Activated CD4-positive, alpha-beta T cell treated with anti-CD3 and anti-CD28 coated beads for 4 hours (primary cell): ENCODE measurements at regions not wholly inside any gene's neighbourhood (a gene's known extent, or its start where the extent isn't known, plus 50 kb on each side); places are given as distances from the start of the nearest gene placed in this dataset.

Source experiments
- DNase-seq, 2 donors: peaks; one replicate each; pipeline ENCODE4 v3.0.0-alpha.2; 2020

DNA sequence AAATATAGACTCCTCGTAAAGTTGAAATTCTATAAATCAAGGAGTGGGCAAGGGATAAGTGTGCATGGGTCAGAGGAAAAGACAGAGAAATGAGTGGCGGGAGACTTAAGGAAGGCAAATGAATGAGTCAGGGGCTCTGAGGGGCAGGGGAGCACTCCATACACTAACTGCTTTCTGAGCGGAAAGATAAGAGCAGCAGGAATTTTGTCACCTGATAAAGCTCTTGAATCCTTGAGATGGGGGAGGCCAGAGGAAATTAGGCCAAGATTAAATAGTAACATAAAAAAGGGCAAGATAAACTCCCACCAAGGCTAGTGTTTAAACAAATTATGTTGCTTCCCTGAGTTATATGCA is 191.0 kb upstream of the S1PR3 start:
- no peak for DNase-seq

DNA sequence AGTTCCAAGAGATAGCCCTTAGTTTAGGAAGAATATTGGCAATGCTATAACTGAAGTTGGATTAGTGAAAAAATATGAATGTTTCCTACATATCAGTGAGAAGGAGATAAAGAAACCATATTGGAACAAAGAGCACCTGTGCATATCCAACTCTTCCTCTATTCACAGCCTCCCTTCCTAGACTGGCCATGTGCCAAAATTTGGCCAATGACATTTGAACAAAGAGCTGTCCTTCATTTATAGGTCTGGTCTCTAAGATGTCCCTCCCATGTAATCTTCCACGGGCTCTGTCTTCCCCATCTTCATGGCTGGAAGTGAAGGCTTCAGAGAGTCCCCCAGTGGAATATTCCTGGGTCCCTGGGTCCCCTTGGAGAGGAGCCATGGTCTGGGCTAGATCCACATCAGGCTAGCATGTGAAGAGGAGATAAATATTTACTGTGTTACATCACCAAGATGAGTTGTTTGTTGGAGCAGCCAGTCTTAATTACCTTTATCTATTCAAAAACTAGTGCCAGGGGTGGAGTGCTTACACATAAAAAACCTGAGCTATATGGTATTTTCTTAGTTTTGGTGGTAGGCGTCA is 190.0 kb upstream of the S1PR3 start:
- no peak for DNase-seq

DNA sequence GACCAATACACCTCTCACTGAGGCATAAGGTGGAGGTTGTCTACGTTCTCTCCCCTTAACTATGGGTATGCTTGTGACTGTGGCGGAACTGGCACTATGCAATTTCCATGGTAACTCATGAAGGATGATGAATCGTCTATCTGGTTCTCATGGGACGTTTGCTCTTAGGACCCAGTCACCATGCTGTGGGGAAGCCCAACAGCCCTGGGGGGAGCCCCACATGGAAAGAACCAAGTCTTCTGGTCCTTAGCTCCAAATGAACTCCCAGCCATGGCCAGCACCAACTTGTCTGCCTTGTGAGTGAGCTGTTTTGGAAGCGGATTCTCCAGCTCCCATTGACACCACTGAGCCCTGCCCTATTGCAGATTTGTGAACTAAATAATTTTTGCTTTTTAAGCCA is 188.7 kb upstream of the S1PR3 start:
- no peak for DNase-seq

DNA sequence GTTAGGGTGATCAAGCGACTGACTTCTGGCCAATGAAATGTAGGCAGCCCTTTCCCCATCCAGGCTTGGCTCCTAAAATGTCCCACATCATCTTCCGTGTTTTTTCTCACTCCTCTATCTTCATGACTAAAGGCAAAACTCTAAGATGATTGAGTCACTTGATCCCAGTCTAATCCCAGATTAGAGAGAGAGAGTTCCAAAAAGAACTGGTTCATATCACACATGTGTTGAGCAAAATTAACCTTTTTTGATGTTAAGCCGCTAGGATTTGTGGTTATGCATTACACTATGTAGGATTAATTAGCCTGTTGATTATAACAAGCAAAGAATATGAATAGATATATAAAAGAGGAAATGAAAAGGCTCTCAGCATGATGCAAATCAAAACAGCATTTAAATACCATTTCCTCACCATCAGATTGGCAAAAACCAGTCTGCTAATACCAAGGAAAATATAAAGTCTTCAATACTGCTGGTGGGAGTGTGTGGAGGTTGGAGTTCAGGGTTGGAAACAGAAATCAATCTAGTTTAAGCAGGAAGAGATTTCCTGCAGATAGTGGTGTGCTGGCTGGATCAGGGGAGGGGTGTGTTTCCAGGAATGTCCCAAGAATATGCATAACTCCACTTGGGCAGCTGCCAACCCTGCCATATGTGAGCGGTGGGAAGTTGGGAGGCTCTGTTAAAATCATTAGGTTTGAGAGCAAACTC is 187.6 kb upstream of the S1PR3 start:
- no peak for DNase-seq

DNA sequence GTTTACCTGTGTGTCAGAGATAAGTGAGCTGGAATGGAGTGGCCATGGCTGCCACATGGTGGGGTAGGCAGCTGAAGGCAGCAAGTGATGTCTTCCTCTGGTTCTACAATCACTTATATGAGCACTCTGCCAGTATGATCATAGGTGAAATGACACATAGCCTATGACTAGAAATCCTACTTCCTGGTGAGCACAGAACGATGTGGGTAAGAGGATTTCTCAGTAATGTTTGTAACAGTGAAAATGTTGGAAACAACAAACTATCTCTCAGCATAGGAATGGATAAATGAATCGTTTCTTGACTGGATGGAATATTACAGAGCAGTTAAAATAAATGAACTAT is 187.0 kb upstream of the S1PR3 start:
- no peak for DNase-seq

DNA sequence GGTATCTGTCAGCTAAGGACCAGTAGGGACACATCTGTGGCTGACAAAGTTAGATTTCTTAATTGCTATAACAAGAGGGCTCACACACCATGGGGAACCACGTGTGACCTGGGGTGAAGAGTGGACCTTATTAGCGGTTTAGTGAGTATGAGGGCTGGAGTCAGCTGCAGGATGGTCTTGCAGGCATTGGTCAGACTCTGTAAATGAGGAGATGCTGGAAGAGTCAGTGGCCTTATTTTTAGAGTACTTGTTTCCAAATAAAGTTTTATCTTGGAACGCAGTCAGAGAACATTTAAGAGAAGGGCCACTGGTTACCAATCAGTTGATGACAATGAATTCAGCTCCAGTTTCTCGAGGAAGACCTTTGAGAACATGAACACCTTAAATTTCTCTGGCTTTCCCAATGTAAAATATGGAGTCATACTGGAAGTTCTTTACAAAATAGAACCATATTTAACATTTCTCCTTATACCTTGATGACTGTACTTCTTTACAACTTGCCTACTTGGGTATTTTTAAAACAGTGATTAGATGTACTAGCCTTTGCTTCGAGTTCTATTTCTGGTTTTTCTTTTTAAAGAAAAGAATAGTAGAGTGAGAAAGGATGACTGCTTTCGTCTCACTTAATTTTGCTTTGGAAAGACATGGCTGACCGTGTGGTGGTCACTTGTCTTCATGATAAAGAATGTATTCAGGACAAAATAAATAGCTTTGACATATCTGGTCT is 185.9 kb upstream of the S1PR3 start:
- DNase-seq = no peak

DNA sequence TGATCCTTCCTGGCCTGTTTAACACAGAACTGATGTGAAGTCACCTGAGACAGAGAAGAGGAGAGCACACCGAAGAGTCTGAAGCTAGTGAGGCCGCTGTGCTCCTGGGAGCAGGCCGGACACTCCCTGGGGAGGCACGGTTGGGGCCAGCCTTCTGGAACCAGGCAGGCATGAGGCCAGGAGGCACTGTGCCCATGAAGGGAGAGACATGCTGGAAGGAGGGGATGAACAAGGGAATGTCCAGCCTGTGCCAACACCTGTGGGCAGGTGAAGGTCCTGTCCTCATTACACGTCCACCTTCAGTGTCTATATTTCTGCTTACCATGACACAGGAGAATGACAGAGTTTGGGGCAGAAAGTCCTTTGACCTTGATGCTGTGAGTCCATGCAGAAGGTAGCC is 183.8 kb upstream of the S1PR3 start:
- DNase-seq = no peak

DNA sequence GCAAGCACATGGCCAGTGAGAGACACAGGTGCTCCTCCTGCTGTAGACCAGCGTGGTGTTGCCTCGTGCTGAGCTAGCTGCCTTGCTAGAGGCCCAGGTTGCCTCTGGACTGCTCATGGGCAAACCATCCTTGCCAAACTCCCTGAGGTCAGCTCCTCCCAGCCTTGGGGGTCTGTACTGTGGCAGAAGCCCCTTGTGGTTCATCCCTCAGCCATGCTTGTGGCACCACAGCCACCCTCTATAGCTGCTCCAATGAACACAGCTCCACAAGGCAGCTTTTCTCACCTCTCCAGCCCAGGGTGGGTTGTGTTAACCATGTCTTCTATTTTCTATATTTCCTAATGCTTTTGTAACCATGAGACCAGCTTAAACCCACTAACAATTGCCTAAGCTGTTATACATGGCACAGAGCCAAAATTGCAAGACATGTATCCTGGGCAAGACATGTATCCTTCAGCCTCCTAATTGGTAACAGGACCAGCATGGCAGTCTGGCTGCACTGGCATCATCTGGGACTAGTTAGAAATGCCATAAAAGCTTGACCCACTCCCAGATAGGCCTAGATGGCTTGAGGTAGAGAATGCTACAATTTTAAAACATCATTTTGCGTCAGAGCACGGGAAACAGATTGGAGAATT is 183.1 kb upstream of the S1PR3 start:
- DNase-seq = no peak

DNA sequence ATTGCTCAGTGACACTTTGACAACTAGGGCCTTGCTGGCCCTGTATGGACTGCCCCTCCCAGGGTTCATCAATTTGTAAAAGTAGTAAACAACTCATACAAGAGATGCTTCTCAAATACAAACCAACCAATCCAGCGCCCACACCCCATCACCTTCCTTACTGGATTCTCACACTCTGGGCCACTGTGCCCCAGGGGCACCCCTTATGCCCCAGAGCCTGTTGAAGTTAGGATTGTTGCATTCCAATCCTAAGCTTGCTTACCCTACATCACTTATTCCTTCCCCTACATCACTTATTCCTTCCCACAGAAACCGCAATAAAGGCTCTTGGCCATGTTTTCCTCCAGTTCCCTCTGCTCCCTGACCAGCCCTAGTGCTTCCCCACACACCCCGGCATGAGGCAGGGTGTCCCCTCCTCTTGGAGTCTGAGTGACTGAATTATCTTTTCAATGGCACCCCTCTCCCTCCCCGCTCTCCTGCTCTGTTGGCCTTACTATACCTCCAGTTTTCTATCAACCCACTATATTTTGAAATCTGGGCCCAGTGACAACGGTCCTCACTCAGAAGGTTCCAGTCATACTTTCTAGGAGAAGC is 182.4 kb upstream of the S1PR3 start:
- no peak for DNase-seq

DNA sequence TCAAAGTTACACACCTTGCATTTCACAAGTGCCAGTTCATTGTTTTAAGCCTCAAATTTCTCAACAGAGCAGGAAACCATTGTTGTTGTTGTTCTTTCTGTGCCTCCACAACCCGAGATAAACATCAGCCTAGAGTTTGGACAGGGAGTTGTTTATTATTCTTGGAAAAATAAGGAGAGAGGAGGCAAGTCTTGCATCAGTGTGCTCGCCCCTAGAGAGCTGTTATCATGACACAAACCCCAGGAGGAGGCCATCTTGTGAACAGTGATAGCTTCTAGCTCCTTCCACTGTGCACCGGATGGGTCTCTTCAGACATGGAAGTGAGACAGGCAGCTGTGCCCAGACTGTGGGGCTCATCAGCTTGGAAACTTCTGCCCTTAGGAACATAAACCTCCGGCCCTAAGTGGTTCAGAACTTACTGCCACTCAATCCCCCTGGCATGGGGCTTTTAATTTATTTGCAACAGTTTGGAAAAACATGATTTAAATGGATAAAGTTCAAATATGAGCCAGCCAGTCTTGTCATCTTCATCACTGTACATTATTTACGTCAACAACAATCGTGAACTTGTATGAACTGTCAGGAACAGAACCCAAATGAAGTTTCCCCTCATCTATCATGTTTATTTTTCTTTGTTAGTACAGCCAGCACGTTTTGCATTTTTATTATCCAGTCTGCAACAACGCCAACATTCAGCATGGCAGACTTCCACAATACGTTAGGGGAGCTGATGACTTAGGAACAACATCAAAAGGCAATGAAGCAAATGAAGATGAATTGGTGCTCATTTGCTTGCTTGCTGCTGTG is 181.7 kb upstream of the S1PR3 start:
- no peak for DNase-seq

DNA sequence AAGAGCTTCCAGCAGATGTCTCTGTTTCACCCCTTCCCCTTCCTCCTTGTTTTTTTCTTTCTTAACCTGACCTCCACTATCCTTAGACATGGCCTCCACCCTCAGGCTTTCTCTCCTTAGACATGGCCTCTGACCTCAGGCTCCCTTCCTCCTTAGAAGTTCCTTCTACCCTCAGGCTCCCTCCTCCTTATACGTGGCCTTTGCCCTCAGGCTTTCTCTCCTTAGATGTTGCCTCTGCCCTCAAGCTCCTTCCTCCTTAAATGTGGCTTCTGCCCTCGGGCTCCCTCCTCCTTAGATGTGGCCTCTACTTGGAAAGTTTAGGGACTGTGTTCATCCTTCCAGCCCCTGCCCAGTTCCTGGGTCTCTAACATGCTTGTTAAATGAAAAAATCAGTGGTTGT is 180.4 kb upstream of the S1PR3 start:
- no peak for DNase-seq

DNA sequence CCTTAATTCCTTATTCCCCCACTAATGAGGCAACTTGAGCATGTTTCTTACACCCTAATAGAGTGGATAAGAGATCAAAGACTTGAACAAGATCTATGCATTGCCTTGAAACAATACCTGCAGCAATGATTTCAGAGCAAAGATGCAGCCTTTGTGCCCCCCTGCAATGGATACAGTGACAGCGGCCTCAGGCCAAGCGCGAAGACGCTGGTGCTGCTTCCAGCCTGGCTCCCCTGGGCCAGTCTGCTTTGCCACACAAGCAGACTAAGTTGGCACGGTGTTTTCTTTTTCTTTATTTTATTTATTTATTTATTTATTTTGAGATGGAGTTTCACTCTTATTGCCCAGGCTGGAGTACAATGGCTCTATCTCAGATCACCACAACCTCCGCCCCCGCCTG is 179.8 kb upstream of the S1PR3 start:
- DNase-seq = no peak

DNA sequence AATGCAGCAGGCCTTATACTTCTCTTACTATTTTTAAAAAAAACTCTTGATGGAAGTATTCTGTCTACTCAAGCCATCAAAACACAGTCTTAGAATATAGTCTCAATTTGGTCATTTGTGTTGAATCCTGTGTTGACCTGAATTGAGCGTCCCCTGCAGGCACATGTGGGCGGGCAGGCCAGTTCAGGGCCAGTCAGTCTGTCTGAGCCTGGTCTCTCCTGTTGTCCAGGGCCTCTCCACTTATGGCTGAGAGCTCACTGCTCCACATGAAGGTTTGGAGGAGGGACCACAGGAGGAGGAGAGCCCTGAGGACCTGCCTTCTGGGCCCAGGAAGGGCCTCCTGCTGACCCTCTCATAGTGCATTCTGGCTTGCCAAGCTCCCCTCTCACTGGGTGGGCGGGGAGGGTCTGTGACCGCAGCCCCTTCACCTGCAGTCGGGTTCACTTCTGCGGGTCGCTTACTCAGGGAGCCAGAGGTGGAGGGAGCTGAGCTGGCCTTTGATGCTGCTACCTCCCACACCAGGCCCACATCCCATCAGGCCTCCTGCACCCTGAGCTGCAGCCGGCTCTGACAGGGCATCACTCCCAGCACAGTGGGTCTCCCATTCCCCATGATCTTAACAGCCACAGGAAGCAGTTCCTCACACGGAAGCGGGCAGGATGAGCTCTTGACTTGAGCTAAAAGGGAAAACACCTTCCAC is 178.2 kb upstream of the S1PR3 start:
- no peak for DNase-seq

DNA sequence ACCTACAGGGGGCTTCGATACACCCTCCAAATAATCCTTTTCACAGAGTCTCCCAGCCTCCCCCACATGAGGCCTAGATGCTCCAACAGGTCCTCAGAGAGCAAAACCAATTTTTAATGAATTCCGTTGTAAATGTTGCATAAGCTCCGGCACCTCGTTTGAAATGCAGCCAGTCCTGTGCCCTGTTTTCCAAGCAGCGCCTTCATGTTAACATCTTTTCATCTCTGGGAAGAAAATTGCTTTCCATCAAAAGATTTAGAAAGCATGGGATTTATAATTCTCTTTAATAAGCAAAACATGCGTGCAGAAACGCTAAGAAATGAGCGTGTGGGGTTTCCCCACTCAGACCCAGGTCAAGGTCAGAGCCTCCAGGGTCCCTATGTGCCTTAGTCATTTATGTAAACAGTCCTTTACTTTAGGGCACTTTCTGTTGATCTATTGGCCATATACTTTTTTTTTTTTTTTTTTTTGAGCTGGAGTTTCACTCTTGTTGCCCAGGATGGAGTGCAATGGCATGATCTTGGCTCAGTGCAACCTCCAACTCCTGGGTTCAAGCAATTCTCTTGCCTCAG is 177.5 kb upstream of the S1PR3 start:
- DNase-seq = no peak

DNA sequence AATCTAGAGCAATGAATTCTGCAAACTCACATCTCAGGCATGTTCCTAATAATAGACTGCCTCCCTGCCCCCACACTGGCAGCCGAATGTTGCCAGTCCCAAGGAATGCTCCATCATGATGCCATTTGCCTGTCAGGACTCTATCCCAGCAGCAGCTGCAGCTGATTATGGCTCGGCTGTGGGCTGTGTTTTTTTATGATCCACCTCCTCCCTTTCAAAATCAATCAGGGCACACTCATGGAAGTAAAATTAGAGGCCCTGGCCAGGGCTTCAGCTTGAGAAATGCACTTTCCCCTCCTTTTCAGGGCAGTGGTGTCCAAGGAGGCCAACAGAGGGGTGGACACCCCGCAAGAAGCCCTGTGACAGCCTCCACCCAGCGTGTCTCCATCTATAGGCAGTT is 176.7 kb upstream of the S1PR3 start:
- DNase-seq = no peak

DNA sequence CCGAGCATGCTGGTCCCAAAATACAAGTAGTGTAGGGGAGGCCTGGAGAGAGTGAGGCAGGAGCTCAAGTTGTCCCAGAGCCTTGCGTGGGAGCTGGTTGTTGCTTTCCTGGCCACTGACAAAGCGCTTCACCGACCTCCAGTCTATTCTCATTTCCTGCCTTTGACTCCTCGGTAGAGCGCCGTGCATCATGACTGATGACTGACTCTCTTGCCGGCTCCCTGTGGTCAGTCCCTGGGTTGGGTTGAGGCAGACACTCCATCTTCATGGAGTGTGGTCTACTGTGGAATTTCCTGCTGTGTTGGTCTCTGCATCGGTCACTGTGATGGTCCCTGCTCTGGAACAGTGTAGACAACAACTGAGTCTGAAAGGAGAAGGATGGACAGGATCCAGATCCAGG is 175.1 kb upstream of the S1PR3 start:
- DNase-seq = no peak

DNA sequence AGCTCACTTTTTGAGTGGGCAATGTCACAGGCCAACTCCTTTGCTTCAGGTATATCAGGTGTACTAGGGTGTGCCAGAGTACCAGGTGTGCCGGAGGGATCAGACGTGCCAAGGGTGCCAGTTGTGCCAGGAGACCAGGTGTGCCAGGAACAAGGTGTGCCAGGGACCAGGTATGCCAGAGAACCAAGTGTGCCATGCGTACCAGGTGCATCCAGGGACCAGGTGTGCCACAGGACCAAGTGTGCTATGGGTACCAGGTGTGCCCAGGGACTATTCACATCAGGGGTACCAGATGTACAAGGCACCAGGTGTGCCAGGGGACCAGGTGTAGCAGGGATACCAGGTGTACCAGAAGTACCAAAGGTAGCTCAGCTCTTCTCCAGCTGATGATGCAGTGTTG is 174.7 kb upstream of the S1PR3 start:
- DNase-seq = no peak

DNA sequence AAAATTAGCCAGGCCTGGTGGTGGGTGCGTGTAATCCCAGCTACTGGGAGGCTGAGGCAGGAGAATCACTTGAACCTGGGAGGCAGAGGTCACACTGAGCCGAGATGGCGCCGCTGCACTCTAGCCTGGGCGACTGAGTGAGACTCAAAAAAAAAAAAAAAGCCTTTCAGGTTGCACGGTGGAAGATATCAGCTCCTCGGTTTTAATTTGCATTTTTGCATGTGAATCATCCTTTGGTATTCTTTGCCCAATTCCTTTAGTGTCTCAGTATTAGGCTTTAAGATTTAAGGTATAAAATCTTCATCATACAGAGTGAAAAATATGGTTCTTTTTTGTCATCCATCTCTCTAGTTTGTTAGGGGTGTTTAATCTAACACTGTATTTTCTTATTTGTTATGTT is 173.6 kb upstream of the S1PR3 start:
- DNase-seq = no peak

DNA sequence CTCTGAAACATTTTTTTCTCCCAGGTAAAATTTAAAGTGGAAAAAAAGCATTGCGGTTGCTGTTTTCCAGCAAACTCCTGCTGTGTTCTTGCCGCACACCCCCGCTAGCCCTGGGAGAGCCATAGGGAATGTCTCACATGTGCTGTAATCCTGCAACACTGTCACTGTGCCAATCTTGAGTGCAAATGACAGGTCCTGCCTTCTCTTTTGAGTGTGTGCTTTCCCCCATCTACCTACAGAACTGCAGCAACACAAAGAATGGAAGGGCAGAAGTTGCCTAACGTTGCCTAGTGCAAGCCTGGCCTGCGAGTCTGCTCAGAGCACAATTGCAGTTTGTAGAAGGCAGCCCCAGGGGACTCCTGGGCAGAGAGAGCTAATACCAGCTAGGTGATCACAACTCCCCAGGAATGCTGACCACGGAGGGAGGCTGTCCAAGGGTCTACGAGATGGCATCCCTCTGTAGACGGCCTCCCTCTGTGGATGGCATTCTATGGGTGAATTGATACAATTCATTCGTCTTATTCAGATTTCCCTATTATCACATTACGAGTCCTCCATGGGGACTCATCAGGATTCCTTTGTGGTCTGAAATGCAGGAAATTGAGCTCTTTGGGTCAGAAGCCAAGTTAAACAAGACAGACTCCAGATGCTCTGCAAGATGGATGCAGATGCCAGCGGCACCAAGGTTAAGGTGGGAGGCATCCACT is 172.6 kb upstream of the S1PR3 start:
- DNase-seq = no peak

DNA sequence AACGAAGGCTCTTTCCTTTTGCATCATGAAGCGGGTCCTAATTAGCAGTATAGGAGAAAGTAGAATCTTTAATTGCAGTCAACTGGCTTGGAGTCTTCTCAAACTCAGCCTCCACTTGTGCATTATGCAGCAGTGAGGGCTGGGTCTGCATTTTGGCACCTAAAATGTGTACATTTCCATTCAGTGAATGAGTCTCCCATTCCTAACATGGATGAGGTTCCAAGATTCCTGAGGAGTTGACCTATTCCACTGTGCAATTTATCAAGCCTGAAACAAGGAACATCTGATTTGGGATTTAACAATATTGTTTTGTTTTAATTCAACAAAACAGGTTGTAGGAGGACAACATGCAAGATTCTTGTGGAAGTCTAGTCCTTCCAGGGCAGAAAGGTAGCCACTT is 171.8 kb upstream of the S1PR3 start:
- no peak for DNase-seq

DNA sequence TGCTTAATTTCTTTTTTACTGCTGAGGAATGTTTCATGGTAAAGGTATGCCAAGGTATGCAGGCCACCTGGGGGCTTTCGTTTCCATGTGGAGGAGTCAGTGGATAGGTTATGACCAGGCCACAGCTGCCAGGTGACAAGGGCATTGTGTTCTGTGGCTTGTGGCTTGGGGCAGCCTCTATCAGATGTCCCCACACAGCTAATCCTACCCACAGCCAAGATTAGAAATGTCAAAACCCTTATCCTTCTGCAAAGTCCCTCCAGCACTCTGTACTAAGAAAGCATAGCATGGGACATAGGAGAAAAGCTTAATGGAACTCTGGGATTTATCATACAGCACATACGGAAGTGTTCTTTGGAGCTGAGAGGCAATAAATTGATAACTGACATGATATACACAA is 171.2 kb upstream of the S1PR3 start:
- DNase-seq = no peak
